Kidney (tissue), 13 donors: ENCODE measurements at regions not wholly inside any gene's neighbourhood (a gene's known extent, or its start where the extent isn't known, plus 50 kb on each side); places are given as distances from the start of the nearest gene placed in this dataset.

ENCODE experiments used
- DNase-seq, 5 donors: peaks; one replicate each; pipeline ENCODE4 v3.0.0-alpha.2; 2013 to 2020
- FAIRE-seq: peaks from 2 replicates; lab custom pipeline; 2012; peaks lifted over from hg19 to GRCh38; lab: Jason Lieb, UNC
- H3K27ac ChIP-seq, 2 donors: one replicate each; pipeline ENCODE4 v1.7.0; 2013; ENCODE audit warnings: low read depth in 2 of 2, low read length in 2 of 2, inconsistent platforms in 1 of 2
- H3K27me3 ChIP-seq: one replicate; pipeline ENCODE4 v1.7.1; 2013; ENCODE audit warnings: low read length, inconsistent platforms; ENCODE audit not compliant: control insufficient read depth, insufficient read depth
- H3K36me3 ChIP-seq, 3 donors: one replicate each; pipeline versions ENCODE4 v1.7.0 to v1.7.1; 2013; ENCODE audit warnings: low read length in 3 of 3, control low read depth in 1 of 3, inconsistent platforms in 1 of 3; ENCODE audit not compliant: insufficient read depth in 3 of 3, control insufficient read depth in 2 of 3
- H3K4me1 ChIP-seq, 3 donors: one replicate each; pipeline versions ENCODE4 v1.7.0 to v1.7.1; 2013; ENCODE audit warnings: low read length in 3 of 3, inconsistent platforms in 1 of 3, low read depth in 1 of 3; ENCODE audit not compliant: control insufficient read depth in 2 of 3, insufficient read depth in 2 of 3
- H3K4me3 ChIP-seq, 3 donors: one replicate each; pipeline versions ENCODE4 v1.7.0 to v1.8.1; 2013; ENCODE audit warnings: low read length in 3 of 3, control low read depth in 1 of 3, inconsistent platforms in 1 of 3
- H3K9ac ChIP-seq, 3 donors: one replicate each; pipeline versions ENCODE4 v1.7.0 to v1.7.1; 2013; ENCODE audit warnings: low read length in 3 of 3, control low read depth in 1 of 3, inconsistent platforms in 1 of 3
- H3K9me3 ChIP-seq, 3 donors: one replicate each; pipeline versions ENCODE4 v1.7.0 to v1.7.1; 2013; ENCODE audit warnings: low read length in 3 of 3, control low read depth in 1 of 3, inconsistent platforms in 1 of 3; ENCODE audit not compliant: control insufficient read depth in 2 of 3, insufficient read depth in 1 of 3
- CTCF ChIP-seq: IDR thresholded peaks from 3 replicates; pipeline ENCODE4 v1.5.1; 2012; ENCODE audit warnings: mild to moderate bottlenecking, moderate library complexity, borderline replicate concordance; ENCODE audit not compliant: insufficient read depth; ENCODE audit errors: extremely low read depth
- intact Hi-C: fragments of 100-400 bp; cut with DNase I; formaldehyde crosslinking; loops from one replicate; pipeline ENCODE4 v1.11.1; 2022
- donor health status: control.
- donor health status: control.
- donor health status: control.
- donor health status: control.
- donor health status: control.
- donor health status: DM: yes; HTN: yes; CAD: no.
- donor health status: Normal renal cell carcinoma (clear cell type).

DNA sequence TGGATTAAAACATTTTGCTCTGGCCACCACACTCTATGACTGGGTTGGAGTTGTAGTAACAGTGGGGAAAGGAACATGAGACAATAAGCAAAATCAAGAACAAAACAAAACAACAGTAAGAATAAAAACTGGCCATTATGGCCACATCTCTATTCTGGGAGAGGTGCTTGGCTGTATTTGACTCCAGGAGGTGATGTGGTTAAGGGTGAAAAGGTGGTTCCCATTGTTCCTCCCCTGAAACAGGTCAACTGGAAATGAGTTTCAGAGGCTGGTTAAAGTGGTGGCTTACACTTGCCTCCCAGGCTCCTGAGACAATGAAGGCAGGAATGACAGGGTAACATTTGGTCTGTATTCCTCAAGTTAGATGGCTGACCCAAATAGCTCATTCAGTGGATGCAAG, 67.3 kb upstream of the FANCL start:
- TF ChIP-seq CTCF: no peak
- Histone ChIP-seq H3K9ac (no peak overlapping the region), H3K27me3 (no peaks in the 10 kb centered on the region), H3K4me1 (no peaks in the 10 kb centered on the region), H3K9me3 (no peaks in the 10 kb centered on the region), H3K36me3 (no peaks in the 10 kb centered on the region), H3K27ac (no peak overlapping the region), H3K4me3 (no peak overlapping the region)
- intact Hi-C loops: no loop called here
- no peak for FAIRE-seq
- DNase-seq: no peak

DNA sequence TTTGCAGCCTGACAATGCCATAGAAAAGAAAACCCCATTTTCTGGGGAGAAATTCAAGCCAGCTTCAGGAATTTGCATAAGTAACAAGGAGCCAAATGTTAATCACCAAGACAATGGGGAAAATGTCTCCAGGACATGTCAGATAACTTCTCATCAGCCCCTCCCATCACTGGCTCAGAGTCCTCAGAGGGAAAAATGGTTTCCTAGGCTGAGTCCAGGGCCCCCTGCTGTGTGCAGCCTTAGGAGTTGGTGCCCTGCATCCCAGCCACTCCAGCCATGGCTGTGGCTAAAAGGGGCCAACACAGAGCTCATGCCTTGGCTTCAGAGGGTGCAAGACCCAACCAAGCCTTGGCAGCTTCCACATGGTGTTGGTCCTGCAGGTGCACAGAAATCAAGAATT, 63.7 kb upstream of the FANCL start:
- TF ChIP-seq CTCF: no peak
- intact Hi-C loops: no loop called here
- no peak overlapping the region for H3K4me3 ChIP-seq
- H3K27me3 ChIP-seq: no peaks in the 10 kb centered on the region
- no peaks in the 10 kb centered on the region for H3K9me3 ChIP-seq
- H3K27ac ChIP-seq: no peak overlapping the region
- DNase-seq (no peak), FAIRE-seq (no peak)
- H3K9ac ChIP-seq: no peak overlapping the region
- H3K36me3 ChIP-seq: no peaks in the 10 kb centered on the region
- H3K4me1 ChIP-seq: no peaks in the 10 kb centered on the region

DNA sequence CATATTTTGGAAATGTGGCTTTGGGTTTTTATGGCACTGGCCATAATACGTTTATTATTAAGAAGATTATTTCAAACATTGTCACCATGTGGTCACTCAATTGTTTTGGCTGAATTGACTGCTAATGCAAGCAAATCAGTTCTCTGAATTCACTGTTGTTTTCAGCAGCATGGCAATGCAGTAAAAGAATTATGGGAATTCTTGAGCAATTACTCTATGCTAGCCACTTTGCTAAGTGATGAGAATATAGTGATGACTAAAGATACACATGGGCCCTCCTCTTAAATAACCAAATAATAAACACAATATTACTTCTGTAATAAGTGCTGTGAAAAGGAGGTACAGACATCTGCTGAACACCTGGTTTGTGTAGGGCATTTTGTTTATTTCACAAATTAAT, 58.0 kb upstream of the FANCL start:
- Histone ChIP-seq H3K27ac (no peak overlapping the region), H3K36me3 (no peaks in the 10 kb centered on the region), H3K9ac (no peak overlapping the region), H3K9me3 (no peaks in the 10 kb centered on the region), H3K4me1 (no peaks in the 10 kb centered on the region), H3K4me3 (no peak overlapping the region), H3K27me3 (no peaks in the 10 kb centered on the region)
- DNase-seq: no peak
- no peak for FAIRE-seq
- TF ChIP-seq CTCF: no peak
- intact Hi-C loops: no loop called here

- intact Hi-C loops: no loop called here
These were observed 51.9 kb upstream of the FANCL start for GRCh38 chr2:58293056-58293455.

More at GRCh38 chr2:58293056-58293455, 51.9 kb upstream of the FANCL start:
- no peak for DNase-seq
- no peak for TF ChIP-seq CTCF
- Histone ChIP-seq H3K4me1 (no peaks in the 10 kb centered on the region), H3K27ac (no peak overlapping the region), H3K9me3 (no peaks in the 10 kb centered on the region), H3K27me3 (no peaks in the 10 kb centered on the region), H3K9ac (no peak overlapping the region), H3K4me3 (no peak overlapping the region), H3K36me3 (no peaks in the 10 kb centered on the region)
- FAIRE-seq: no peak
